Spleen (tissue), 7 donors: ENCODE measurements at regions not wholly inside any gene's neighbourhood (a gene's known extent, or its start where the extent isn't known, plus 50 kb on each side); places are given as distances from the start of the nearest gene placed in this dataset.
"Not testable (repeated sequence)": the region's sequence is repeated elsewhere in the genome, so short reads cannot be mapped to it uniquely, and the experiment has no call there.

Experiments used
- CTCF ChIP-seq, 11 experiments: fragments of 200-600 bp in 7 of 11; fragments of 450-650 bp in 4 of 11; sonication (generic) in 4 of 11; IDR thresholded peaks in 8 of 11; conservative IDR thresholded peaks in 3 of 11; 1 replicate in 7 of 11; 2 replicates in 4 of 11; pipeline versions ENCODE4 v1.4.0 to v1.8.0; 2016 to 2021; ENCODE audit warnings: antibody characterized with exemption in 11 of 11, inconsistent platforms in 4 of 11, mild to moderate bottlenecking in 1 of 11
- POLR2A ChIP-seq, 3 donors: fragments of 450-650 bp; IDR thresholded peaks; one replicate each; pipeline ENCODE4 v1.5.1; 2017; ENCODE audit warnings: antibody characterized with exemption in 3 of 3, mild to moderate bottlenecking in 1 of 3
- donor health status: DM: no; HTN: no; CAD: no; lungs with moderate emphysema.
- donor health status: DM: no; HTN: no; CAD: no.
- donor health status: DM: no; HTN: no; CAD: no.

- TF ChIP-seq CTCF (IDR thresholded peaks at IDR 0.05 in 8 of 11, conservative IDR thresholded peaks at IDR 0.05 in 3 of 11); POLR2A (IDR thresholded peaks at IDR 0.05): not testable (repeated sequence)
Observed at GRCh38 chr4:130033657-130034056, 937.7 kb downstream of the C4orf33 start.
